ENCODE measurements at regions not wholly inside any gene's neighbourhood (a gene's known extent, or its start where the extent isn't known, plus 50 kb on each side); places are given as distances from the start of the nearest gene placed in this dataset.

DNA sequence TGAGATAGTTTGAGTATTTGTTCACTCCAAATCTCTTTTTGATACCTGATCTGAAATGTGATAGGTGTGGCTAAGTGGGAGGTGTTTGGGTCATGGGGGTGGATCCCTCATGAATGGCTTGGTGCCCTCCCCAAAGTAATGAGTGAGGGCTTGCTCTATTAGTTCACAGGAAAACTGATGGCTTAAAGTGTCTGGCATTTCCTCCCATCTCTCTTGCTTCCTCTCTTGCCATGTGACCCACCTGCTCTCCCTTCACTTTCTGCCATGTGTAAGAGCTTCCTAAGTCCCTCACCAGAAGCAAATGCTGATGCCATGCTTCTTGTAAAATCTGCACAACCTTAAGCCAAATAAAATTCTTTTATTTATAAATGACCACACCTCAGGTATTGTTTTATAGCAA lies 61.1 kb downstream of the MAD2L1 start:
- no peak overlapping the region for H3K27ac ChIP-seq
- H3K36me3 ChIP-seq: no peaks in the 10 kb centered on the region
- H3K4me3 ChIP-seq: no peak overlapping the region
- intact Hi-C loops (cut with DNase I): no loop called here
- H3K9me3 ChIP-seq: no peaks in the 10 kb centered on the region
- TF ChIP-seq POLR2A (IDR thresholded peaks at IDR 0.05): no peak
- no peak for TF ChIP-seq CTCF (IDR thresholded peaks at IDR 0.05)
- H3K27me3 ChIP-seq: no peaks in the 10 kb centered on the region
- no peaks in the 10 kb centered on the region for H3K4me1 ChIP-seq
- no peak for DNase-seq

- intact Hi-C loops (cut with DNase I): no loop called here
- Histone ChIP-seq H3K9me3 (no peaks in the 10 kb centered on the region), H3K27ac (no peak overlapping the region), H3K36me3 (no peaks in the 10 kb centered on the region), H3K4me3 (no peak overlapping the region), H3K27me3 (no peaks in the 10 kb centered on the region), H3K4me1 (no peaks in the 10 kb centered on the region)
- TF ChIP-seq CTCF (IDR thresholded peaks at IDR 0.05) (no peak), POLR2A (IDR thresholded peaks at IDR 0.05) (no peak)
- 43 to 75% methylated on average over 2 of the region's 2 CpGs for WGBS, 2 donors
- no peak for DNase-seq
Observed at GRCh38 chr4:120005076-120005475, 61.6 kb downstream of the MAD2L1 start.

- Histone ChIP-seq H3K36me3 (no peaks in the 10 kb centered on the region), H3K4me3 (no peak overlapping the region), H3K9me3 (no peaks in the 10 kb centered on the region), H3K4me1 (no peaks in the 10 kb centered on the region), H3K27ac (no peak overlapping the region), H3K27me3 (no peaks in the 10 kb centered on the region)
- DNase-seq: no peak
- WGBS, 2 donors: 75 to 84% methylated on average over 3 to 4 of the region's 4 CpGs
- intact Hi-C loops (cut with DNase I): no loop called here
- TF ChIP-seq POLR2A (IDR thresholded peaks at IDR 0.05) (no peak), CTCF (IDR thresholded peaks at IDR 0.05) (no peak)
Observed at GRCh38 chr4:120004054-120004453, 62.6 kb downstream of the MAD2L1 start.

DNA sequence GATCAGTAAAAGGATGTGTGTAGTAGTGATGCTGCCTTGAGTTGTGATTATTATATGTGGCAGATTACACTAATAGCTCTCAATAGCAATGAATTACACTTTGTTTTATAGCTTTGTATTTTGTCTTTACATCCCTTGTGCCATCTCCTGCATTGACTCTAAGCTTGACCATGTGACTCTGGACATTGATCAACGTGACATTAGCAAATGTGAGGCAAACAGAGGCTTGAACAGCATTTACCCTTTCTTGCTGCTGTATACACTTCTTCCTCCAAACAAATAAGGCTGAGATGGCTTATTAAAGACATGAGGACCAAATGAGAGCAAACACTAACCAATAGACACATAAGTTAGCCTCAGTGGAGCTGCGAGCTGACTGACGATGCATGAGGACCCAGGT lies 63.5 kb downstream of the MAD2L1 start:
- Histone ChIP-seq H3K9me3 (no peaks in the 10 kb centered on the region), H3K4me3 (no peak overlapping the region), H3K27ac (no peak overlapping the region), H3K36me3 (no peaks in the 10 kb centered on the region), H3K4me1 (no peaks in the 10 kb centered on the region), H3K27me3 (no peaks in the 10 kb centered on the region)
- no peak for DNase-seq
- TF ChIP-seq POLR2A (IDR thresholded peaks at IDR 0.05): no peak
- no peak for TF ChIP-seq CTCF (IDR thresholded peaks at IDR 0.05)
- intact Hi-C loops (cut with DNase I): no loop called here
- WGBS, 2 donors: 74 to 86% methylated on average over 3 of the region's 3 CpGs

- Histone ChIP-seq H3K27ac (no peak overlapping the region), H3K4me1 (no peaks in the 10 kb centered on the region), H3K27me3 (no peaks in the 10 kb centered on the region), H3K9me3 (no peaks in the 10 kb centered on the region), H3K4me3 (no peak overlapping the region), H3K36me3 (no peaks in the 10 kb centered on the region)
- intact Hi-C loops (cut with DNase I): no loop called here
- DNase-seq: no peak
- TF ChIP-seq CTCF (IDR thresholded peaks at IDR 0.05) (no peak), POLR2A (IDR thresholded peaks at IDR 0.05) (no peak)
- 73 to 91% methylated on average over 1 of the region's 1 CpG for WGBS, 2 donors
Observed at GRCh38 chr4:120001850-120002249, 64.8 kb downstream of the MAD2L1 start.
